22Rv1 (cell line): ENCODE measurements at regions not wholly inside any gene's neighbourhood (a gene's known extent, or its start where the extent isn't known, plus 50 kb on each side); places are given as distances from the start of the nearest gene placed in this dataset.

ENCODE experiments used
- H3K27ac ChIP-seq: fragments of 450-650 bp; 2 replicates; pipeline ENCODE4 v1.5.1; 2017
- ZFX ChIP-seq: fragments of 450-650 bp; IDR thresholded peaks from 2 replicates; pipeline ENCODE4 v1.6.1; 2017; ENCODE audit warnings: antibody characterized with exemption, borderline replicate concordance
- TF ChIP-seq, protein P1 (sequence below): fragments of 450-650 bp; IDR thresholded peaks from 2 replicates; pipeline ENCODE4 v1.5.1; 2017; ENCODE audit warnings: mild to moderate bottlenecking

DNA sequence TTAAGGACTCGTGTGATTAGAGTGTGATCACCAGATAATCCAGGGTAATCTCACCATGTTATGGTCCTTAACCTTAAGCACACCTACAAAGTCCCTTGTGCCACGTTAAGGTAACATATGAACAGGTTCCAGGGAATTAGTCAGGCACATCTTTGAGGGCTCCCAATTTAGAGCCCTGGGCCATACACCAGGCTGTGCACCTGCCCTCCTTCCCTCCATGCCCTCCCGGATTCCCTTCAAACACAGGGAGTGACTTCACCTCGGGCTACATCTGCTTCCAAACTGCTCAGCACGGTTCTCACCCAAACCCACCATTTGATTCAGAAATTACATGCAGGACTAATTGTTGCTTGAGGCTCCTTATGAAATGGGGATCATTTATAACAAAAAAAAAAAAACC is 93.9 kb upstream of the HABP2 start:
- TF ChIP-seq, protein P1, sequence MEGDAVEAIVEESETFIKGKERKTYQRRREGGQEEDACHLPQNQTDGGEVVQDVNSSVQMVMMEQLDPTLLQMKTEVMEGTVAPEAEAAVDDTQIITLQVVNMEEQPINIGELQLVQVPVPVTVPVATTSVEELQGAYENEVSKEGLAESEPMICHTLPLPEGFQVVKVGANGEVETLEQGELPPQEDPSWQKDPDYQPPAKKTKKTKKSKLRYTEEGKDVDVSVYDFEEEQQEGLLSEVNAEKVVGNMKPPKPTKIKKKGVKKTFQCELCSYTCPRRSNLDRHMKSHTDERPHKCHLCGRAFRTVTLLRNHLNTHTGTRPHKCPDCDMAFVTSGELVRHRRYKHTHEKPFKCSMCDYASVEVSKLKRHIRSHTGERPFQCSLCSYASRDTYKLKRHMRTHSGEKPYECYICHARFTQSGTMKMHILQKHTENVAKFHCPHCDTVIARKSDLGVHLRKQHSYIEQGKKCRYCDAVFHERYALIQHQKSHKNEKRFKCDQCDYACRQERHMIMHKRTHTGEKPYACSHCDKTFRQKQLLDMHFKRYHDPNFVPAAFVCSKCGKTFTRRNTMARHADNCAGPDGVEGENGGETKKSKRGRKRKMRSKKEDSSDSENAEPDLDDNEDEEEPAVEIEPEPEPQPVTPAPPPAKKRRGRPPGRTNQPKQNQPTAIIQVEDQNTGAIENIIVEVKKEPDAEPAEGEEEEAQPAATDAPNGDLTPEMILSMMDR: no peak
- TF ChIP-seq ZFX: no peak
- H3K27ac ChIP-seq: no peak overlapping the region

DNA sequence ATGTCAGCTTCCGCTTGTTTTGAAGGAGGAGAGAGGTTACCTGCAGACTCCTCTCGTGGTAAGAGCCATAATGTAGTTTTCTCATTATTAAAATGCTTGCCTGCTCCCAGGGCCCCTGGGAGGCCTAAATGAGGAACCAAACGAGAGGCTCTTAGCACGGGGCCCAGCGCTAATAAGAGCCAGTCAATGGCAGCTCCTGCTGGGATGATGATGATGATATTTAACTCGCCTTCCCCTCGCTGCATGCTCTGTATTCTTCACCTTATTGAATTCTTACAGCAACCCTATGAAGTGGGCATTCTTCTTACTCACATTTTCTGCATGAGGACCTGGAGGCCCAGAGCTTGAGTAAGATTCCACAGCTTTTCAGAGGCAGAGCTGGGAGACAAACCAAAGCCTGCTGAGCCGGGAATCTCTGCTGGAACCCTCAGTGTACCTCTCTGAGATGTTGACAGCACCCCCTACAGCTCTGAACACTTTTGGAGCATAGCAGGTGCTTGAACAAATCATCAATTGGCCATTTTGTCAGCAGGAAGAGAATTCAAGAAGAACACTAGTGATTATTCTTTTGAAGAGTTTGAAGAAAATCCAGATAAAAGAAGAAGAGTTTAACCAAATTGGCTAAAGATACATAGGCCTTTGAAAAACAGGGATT is 93.1 kb upstream of the HABP2 start:
- H3K27ac ChIP-seq: no peak overlapping the region
- no peak for TF ChIP-seq ZFX
- TF ChIP-seq, protein P1: no peak

DNA sequence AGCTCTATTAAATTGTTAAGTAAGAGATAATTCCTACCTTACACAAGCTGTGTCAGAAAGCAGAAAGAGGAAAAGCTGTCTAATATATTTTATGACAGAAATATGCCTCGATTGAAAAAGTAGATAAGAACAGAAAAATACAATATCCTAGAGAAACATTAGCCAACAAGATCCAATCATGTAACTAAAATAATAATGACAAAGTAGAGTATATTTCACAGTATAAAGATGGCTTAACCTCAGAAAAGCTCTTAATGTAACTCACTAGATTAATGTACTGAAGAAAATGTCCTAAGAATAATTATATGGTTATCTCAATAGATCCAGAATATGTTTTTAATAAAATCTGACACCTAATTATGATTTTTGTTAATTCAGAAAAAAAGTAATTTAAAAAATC is 89.8 kb upstream of the HABP2 start:
- H3K27ac ChIP-seq: no peak overlapping the region
- TF ChIP-seq, protein P1: no peak
- TF ChIP-seq ZFX: no peak

DNA sequence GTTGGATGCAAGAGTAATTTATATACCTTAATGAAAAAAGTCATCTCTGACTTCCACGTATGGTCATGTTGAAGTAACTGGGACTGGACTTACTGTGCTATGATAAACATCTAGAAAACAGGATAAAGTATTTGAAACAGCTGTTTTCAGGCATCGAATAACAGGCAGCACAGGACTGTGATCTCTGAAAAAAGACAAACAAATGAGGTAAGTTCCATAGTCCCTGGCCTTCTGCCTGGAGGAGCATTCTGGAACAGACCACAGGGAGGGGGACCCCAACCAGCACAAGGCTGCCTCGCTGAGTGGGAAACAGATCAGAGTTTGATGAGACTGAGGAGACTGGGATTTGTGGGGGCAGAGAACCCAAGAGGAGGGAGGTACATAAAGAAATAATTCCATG is 89.1 kb upstream of the HABP2 start:
- TF ChIP-seq, protein P1: no peak
- TF ChIP-seq ZFX: no peak

DNA sequence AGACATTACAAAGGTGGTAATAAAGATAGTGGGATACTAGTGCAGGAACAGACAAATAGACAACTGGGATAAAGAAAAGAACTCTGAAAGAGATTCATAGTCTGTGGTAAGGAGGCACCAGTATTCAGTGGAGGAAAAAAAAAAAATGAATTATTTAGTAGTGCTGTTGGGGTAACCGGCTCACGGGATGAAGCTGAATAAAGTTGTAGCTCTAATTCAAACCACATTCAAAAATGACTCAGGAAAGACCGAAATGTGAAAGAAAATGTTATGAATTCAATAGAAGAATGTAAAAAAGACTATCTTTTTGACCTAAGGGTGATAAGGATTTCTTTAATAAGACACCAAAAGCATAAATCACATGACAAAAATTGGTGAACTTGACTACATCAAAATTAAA is 83.1 kb upstream of the HABP2 start:
- no peak for TF ChIP-seq ZFX
- TF ChIP-seq, protein P1: no peak
- no peak overlapping the region for H3K27ac ChIP-seq

More for the DNA sequence above, 89.1 kb upstream of the HABP2 start:
- no peak overlapping the region for H3K27ac ChIP-seq

DNA sequence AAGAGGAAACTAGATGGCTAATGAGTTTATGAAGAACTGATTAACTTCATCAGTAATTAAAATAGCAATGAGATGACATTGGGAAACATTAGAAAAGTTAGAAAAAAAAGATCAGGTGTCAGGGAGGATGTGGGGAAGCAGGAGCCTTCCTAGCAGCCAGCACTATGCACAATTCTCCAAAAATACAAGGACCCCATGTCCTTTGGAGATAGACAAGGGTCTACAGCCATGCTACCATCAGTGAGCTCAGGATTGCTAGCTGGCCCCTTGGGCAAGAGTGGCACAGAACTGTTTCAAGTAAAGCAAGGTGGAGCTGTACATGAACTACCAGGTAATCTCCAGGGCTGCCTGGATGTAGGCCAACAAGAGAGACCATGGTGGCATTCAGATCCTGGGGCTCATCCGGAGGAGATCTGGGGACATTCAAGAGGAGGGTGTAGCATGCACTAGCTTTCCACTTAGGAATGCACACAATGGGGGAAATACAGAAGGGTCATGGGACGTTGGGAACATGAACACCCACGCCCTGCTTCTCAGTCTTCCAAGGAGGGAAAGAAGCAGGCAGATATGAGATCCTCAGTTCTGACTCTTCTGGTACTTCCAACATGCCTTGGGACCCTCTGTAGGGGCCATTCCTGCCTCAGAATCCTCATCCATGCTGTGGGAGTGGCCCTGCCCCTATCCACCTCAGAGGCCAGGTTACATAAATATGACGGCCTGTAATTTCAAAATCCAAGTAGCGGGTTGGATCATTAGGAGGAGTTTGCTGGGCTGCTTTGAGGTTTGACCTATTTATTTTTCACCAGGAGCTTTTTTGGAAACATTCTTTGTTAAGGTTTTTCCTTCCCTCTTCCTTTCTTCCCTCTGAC is 82.2 kb upstream of the HABP2 start:
- H3K27ac ChIP-seq: no peak overlapping the region
- no peak for TF ChIP-seq ZFX
- TF ChIP-seq, protein P1: no peak
